HepG2 (cell line): ENCODE measurements at regions not wholly inside any gene's neighbourhood (a gene's known extent, or its start where the extent isn't known, plus 50 kb on each side); places are given as distances from the start of the nearest gene placed in this dataset.

ENCODE experiments used
- ATAC-seq: fragments of 200-7000 bp; cut with Tn5 transposase; 3 replicates; pipeline ENCODE4 v1.9.1; 2020; ENCODE audit warnings: mild to moderate bottlenecking, moderate library complexity
- BruUV-seq: library from RNA; stranded (reverse); fragments of 400-500 nt; replicated peaks from 2 replicates; lab custom pipeline; 2021; lab: Mats Ljungman, UMichigan
- CTCF ChIA-PET: fragments of 300-600 bp; formaldehyde crosslinking; extraction: SDS; loops from one replicate; lab custom pipeline; 2021; ENCODE audit warnings: low total read pairs, inconsistent platforms, low intra/inter-chr PET ratio; lab: Yijun Ruan, JAX
- POLR2A ChIA-PET: fragments of 350-600 bp; sonication (Branson Sonifier 250); formaldehyde crosslinking; loops from one replicate; lab custom pipeline; 2020; ENCODE audit warnings: antibody characterized with exemption, inconsistent platforms; lab: Yijun Ruan, JAX
- DNase-seq: peaks from one replicate; pipeline ENCODE4 v3.0.0-alpha.2; 2015; ENCODE audit warnings: low spot score
- FAIRE-seq: peaks from 3 replicates; lab custom pipeline; 2011; peaks lifted over from hg19 to GRCh38; lab: Jason Lieb, UNC
- H2AFZ ChIP-seq: one replicate; pipeline ENCODE4 v1.6.1; 2011; ENCODE audit warnings: low read length, inconsistent platforms
- H3K27ac ChIP-seq: fragments of 300-600 bp; 3 replicates; pipeline ENCODE4 v1.8.0; 2011; ENCODE audit warnings: mixed run types, mild to moderate bottlenecking, mixed read lengths, low read length, inconsistent platforms; ENCODE audit not compliant: insufficient read depth; ENCODE audit errors: extremely low read length
- H3K27me3 ChIP-seq, 2 experiments: fragments of 200-600 bp in 1 of 2; 2 replicates in 1 of 2; 3 replicates in 1 of 2; pipeline versions ENCODE4 v1.6.0 to v1.8.0; 2011; ENCODE audit warnings: low read length in 2 of 2, mild to moderate bottlenecking in 2 of 2, moderate library complexity in 2 of 2, inconsistent platforms in 1 of 2; ENCODE audit not compliant: insufficient read depth in 2 of 2, control insufficient read depth in 1 of 2
- H3K36me3 ChIP-seq, 2 experiments: fragments of 200-600 bp in 1 of 2; replicated peaks in 1 of 2; 2 replicates in 1 of 2; 3 replicates in 1 of 2; pipeline versions ENCODE4 v1.5.1 to v1.8.0; 2011; ENCODE audit warnings: low read length in 2 of 2, inconsistent platforms in 1 of 2; ENCODE audit not compliant: insufficient read depth in 2 of 2, control insufficient read depth in 1 of 2
- H3K4me1 ChIP-seq: 2 replicates; pipeline ENCODE4 v1.5.1; 2012; ENCODE audit warnings: low read length, inconsistent platforms; ENCODE audit not compliant: insufficient read depth
- H3K4me2 ChIP-seq: 2 replicates; pipeline ENCODE4 v1.6.0; 2011; ENCODE audit warnings: low read depth, low read length, inconsistent platforms
- H3K4me3 ChIP-seq, 3 experiments: fragments of 200-600 bp in 1 of 3; sonication (generic), shearing (Covaris generic) in 1 of 3; replicated peaks in 1 of 3; 2 replicates each; pipeline ENCODE4 v1.5.1; 2011 to 2016; ENCODE audit warnings: low read length in 3 of 3, inconsistent platforms in 2 of 3, low read depth in 2 of 3, mild to moderate bottlenecking in 2 of 3, control low read depth in 1 of 3, mixed read lengths in 1 of 3; ENCODE audit not compliant: insufficient read depth in 1 of 3
- H3K79me2 ChIP-seq: one replicate; pipeline ENCODE4 v1.6.1; 2011; ENCODE audit warnings: low read length, inconsistent platforms; ENCODE audit not compliant: insufficient read depth
- H3K9ac ChIP-seq: 2 replicates; pipeline ENCODE4 v1.6.0; 2011; ENCODE audit warnings: mild to moderate bottlenecking, low read depth, low read length, inconsistent platforms; ENCODE audit not compliant: insufficient read depth
- H3K9me3 ChIP-seq: 2 replicates; pipeline ENCODE4 v1.5.1; 2012; ENCODE audit warnings: mild to moderate bottlenecking, low read length
- H4K20me1 ChIP-seq: 2 replicates; pipeline ENCODE4 v1.6.0; 2011; ENCODE audit warnings: inconsistent platforms, mild to moderate bottlenecking, low read length, moderate library complexity; ENCODE audit not compliant: insufficient read depth
- AFF4 ChIP-seq: sonication (generic); formaldehyde crosslinking; IDR thresholded peaks from 2 replicates; pipeline ENCODE4 v1.4.0; 2020; ENCODE audit warnings: missing genetic modification reagents
- BATF2 ChIP-seq: sonication (generic); formaldehyde crosslinking; IDR thresholded peaks from 2 replicates; pipeline ENCODE4 v1.8.0; 2022; ENCODE audit warnings: mild to moderate bottlenecking, missing genetic modification reagents, moderate library complexity
- FOXA1 ChIP-seq, 2 experiments: fragments of 450-650 bp in 1 of 2; sonication (generic) in 1 of 2; formaldehyde crosslinking in 1 of 2; IDR thresholded peaks; 2 replicates each; pipeline versions ENCODE4 v1.4.0 to v1.6.1; 2016 to 2020; ENCODE audit warnings: missing genetic modification reagents in 1 of 2
- GLI4 ChIP-seq: sonication (generic); formaldehyde crosslinking; IDR thresholded peaks from 2 replicates; pipeline ENCODE4 v1.5.1; 2020; ENCODE audit warnings: missing genetic modification reagents, mild to moderate bottlenecking, moderate library complexity, borderline replicate concordance
- JARID2 ChIP-seq: sonication (generic); formaldehyde crosslinking; IDR thresholded peaks from 2 replicates; pipeline ENCODE4 v1.8.1; 2023; ENCODE audit warnings: missing genetic modification reagents, inconsistent platforms; ENCODE audit not compliant: insufficient replicate concordance
- MIER2 ChIP-seq: IDR thresholded peaks from 2 replicates; pipeline ENCODE4 v1.6.1; 2016; ENCODE audit warnings: missing biosample characterization, missing genetic modification reagents
- PLSCR1 ChIP-seq: sonication (generic); formaldehyde crosslinking; IDR thresholded peaks from 2 replicates; pipeline ENCODE4 v1.5.0; 2020; ENCODE audit warnings: missing genetic modification reagents, mild to moderate bottlenecking, borderline replicate concordance
- RXRA ChIP-seq: sonication (generic); formaldehyde crosslinking; IDR thresholded peaks from 2 replicates; pipeline ENCODE4 v1.5.1; 2020; ENCODE audit warnings: missing genetic modification reagents
- SNRNP70 ChIP-seq: fragments of 200-400 bp; formaldehyde crosslinking; IDR thresholded peaks from 2 replicates; pipeline ENCODE4 v1.6.1; 2017; ENCODE audit warnings: mild to moderate bottlenecking, low read depth, low read length, moderate library complexity
- ZNF557 ChIP-seq: sonication (generic); formaldehyde crosslinking; IDR thresholded peaks from 2 replicates; pipeline ENCODE4 v1.4.0; 2020; ENCODE audit warnings: missing genetic modification reagents
- ZNF75D ChIP-seq: sonication (generic); formaldehyde crosslinking; IDR thresholded peaks from 2 replicates; pipeline ENCODE4 v1.8.1; 2023; ENCODE audit warnings: missing genetic modification reagents, mild to moderate bottlenecking, borderline replicate concordance
- ZNF792 ChIP-seq: IDR thresholded peaks from 2 replicates; pipeline ENCODE4 v1.6.1; 2016
- ZSCAN21 ChIP-seq: sonication (generic); formaldehyde crosslinking; IDR thresholded peaks from 2 replicates; pipeline ENCODE4 v1.8.0; 2022; ENCODE audit warnings: mild to moderate bottlenecking, missing genetic modification reagents, moderate library complexity, borderline replicate concordance
- WGBS: methylation state at CpG from one replicate; pipeline ENCODE4 v1.1.6; 2017; ENCODE audit warnings: low lambda C conversion rate; 5-methylcytosine and 5-hydroxymethylcytosine counted together
- in situ Hi-C: cut with HindIII; loops from 2 replicates; pipeline ENCODE4 v1.10.0; 2017; ENCODE audit warnings: low pct_unique_long_range_greater_than_20kb; ENCODE audit not compliant: extremely low pct_ligation_motif_present
- intact Hi-C: fragments of 100-400 bp; cut with micrococcal nuclease; formaldehyde crosslinking; loops from one replicate; pipeline ENCODE4 v1.10.0; 2022; ENCODE audit not compliant: unreplicated experiment

GRCh38 chrX:94401426-94401825, 727.4 kb downstream of the FAM133A start:
- H3K4me3 ChIP-seq = no peak overlapping the region
- no peak overlapping the region for H3K27ac ChIP-seq
- H2AFZ ChIP-seq = no peak overlapping the region
- intact Hi-C loops = no loop called here
- H3K79me2 ChIP-seq = no peaks in the 10 kb centered on the region
- H3K4me1 ChIP-seq = no peaks in the 10 kb centered on the region
- ChIA-PET CTCF (no interaction called here), POLR2A (no interaction called here)
- FAIRE-seq = no peak
- H3K36me3 ChIP-seq = no peaks in the 10 kb centered on the region
- no TSS peak for BruUV-seq
- in situ Hi-C loops = no loop called here
- H3K9me3 ChIP-seq = no peaks in the 10 kb centered on the region
- H4K20me1 ChIP-seq = no peaks in the 10 kb centered on the region
- no peaks in the 10 kb centered on the region for H3K27me3 ChIP-seq
- TF ChIP-seq PLSCR1 (CRISPR knock-in tag) (no peak), SNRNP70 (no peak), BATF2 (CRISPR knock-in tag) (no peak), ZSCAN21 (CRISPR knock-in tag) (no peak), AFF4 (CRISPR knock-in tag) (no peak), GLI4 (CRISPR knock-in tag) (no peak), ZNF792 (CRISPR knock-in tag) (no peak), FOXA1 (IDR thresholded peaks at IDR 0.05) (no peak), FOXA1 (CRISPR knock-in tag; IDR thresholded peaks at IDR 0.05) (no peak), ZNF75D (CRISPR knock-in tag) (no peak), MIER2 (CRISPR knock-in tag) (no peak), ZNF557 (no peak), JARID2 (no peak), RXRA (CRISPR knock-in tag) (no peak)
- ATAC-seq = no peak
- no peak overlapping the region for H3K9ac ChIP-seq
- DNase-seq = no peak
- no peak overlapping the region for H3K4me2 ChIP-seq
- WGBS = no CpG with 5 or more reads among the region's 2 CpGs
